ENCODE measurements at regions not wholly inside any gene's neighbourhood (a gene's known extent, or its start where the extent isn't known, plus 50 kb on each side); places are given as distances from the start of the nearest gene placed in this dataset.

DNA sequence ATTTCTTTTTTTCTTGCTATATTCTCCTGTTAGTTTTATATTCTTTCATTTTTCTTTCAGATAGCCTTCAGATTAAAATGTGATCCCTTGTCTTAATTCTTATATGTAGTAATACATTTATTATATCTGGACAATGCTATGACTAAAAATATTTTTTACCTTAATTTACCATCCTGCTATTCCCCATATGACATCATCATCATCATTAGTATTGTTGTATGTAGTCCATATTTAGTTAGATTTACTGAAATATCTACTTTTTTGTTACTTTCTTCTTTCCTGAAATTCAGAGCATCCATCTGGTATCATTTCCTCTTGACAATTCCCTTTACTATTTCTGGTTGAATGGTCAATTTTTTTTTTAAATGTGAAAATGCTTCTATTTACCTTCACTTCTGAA, 951.6 kb upstream of the POU3F3 start:
- Histone ChIP-seq H3K27me3 (ENCODE audit: insufficient read depth, poor library complexity, severe bottlenecking) (no peaks in the 10 kb centered on the region), H3K27ac (replicated peaks) (no peak overlapping the region), H3K4me3 (replicated peaks; ENCODE audit: insufficient read depth, low read length) (no peak overlapping the region)
- DNase-seq (ENCODE audit: low read depth in 1 of 2, low spot score in 1 of 2), result no peak
- no peak for TF ChIP-seq POLR2AphosphoS5 (IDR thresholded peaks at IDR 0.05; ENCODE audit: low read depth)
- no peak for TF ChIP-seq SPI1 (IDR thresholded peaks at IDR 0.05; ENCODE audit: borderline replicate concordance, low read depth)
- TF ChIP-seq, protein P1, sequence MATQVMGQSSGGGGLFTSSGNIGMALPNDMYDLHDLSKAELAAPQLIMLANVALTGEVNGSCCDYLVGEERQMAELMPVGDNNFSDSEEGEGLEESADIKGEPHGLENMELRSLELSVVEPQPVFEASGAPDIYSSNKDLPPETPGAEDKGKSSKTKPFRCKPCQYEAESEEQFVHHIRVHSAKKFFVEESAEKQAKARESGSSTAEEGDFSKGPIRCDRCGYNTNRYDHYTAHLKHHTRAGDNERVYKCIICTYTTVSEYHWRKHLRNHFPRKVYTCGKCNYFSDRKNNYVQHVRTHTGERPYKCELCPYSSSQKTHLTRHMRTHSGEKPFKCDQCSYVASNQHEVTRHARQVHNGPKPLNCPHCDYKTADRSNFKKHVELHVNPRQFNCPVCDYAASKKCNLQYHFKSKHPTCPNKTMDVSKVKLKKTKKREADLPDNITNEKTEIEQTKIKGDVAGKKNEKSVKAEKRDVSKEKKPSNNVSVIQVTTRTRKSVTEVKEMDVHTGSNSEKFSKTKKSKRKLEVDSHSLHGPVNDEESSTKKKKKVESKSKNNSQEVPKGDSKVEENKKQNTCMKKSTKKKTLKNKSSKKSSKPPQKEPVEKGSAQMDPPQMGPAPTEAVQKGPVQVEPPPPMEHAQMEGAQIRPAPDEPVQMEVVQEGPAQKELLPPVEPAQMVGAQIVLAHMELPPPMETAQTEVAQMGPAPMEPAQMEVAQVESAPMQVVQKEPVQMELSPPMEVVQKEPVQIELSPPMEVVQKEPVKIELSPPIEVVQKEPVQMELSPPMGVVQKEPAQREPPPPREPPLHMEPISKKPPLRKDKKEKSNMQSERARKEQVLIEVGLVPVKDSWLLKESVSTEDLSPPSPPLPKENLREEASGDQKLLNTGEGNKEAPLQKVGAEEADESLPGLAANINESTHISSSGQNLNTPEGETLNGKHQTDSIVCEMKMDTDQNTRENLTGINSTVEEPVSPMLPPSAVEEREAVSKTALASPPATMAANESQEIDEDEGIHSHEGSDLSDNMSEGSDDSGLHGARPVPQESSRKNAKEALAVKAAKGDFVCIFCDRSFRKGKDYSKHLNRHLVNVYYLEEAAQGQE (IDR thresholded peaks at IDR 0.05; ENCODE audit: insufficient replicate concordance, low read depth), result no peak
- TF ChIP-seq, protein P2, sequence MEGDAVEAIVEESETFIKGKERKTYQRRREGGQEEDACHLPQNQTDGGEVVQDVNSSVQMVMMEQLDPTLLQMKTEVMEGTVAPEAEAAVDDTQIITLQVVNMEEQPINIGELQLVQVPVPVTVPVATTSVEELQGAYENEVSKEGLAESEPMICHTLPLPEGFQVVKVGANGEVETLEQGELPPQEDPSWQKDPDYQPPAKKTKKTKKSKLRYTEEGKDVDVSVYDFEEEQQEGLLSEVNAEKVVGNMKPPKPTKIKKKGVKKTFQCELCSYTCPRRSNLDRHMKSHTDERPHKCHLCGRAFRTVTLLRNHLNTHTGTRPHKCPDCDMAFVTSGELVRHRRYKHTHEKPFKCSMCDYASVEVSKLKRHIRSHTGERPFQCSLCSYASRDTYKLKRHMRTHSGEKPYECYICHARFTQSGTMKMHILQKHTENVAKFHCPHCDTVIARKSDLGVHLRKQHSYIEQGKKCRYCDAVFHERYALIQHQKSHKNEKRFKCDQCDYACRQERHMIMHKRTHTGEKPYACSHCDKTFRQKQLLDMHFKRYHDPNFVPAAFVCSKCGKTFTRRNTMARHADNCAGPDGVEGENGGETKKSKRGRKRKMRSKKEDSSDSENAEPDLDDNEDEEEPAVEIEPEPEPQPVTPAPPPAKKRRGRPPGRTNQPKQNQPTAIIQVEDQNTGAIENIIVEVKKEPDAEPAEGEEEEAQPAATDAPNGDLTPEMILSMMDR (IDR thresholded peaks at IDR 0.05; ENCODE audit: insufficient read depth, low read length), result no peak
- no peak for TF ChIP-seq GABPA (IDR thresholded peaks at IDR 0.05; ENCODE audit: low read depth)

DNA sequence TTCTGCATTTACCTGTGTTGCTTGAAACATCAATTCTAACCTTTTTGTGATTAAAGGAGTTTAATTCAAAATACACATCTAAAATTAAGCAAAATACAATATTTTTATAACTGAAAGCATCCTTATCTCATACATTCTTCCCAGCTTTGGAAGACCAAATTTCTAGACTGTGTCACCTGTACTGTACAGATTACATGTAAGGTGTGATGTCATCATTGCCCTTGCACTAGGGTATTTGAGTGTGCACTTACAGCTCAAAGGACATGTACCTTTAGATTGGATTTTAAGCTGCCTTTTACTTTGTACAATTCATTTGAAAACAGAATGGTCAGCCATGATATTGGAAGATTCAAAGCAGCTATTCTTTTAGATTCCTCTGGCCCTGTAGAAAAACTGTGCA, 932.8 kb upstream of the POU3F3 start:
- Histone ChIP-seq H3K4me3 (replicated peaks; ENCODE audit: insufficient read depth, low read length) (no peak overlapping the region), H3K27ac (replicated peaks) (no peak overlapping the region), H3K27me3 (ENCODE audit: insufficient read depth, poor library complexity, severe bottlenecking) (no peaks in the 10 kb centered on the region)
- DNase-seq (ENCODE audit: low read depth in 1 of 2, low spot score in 1 of 2), result no peak
- TF ChIP-seq, protein P1 (IDR thresholded peaks at IDR 0.05; ENCODE audit: insufficient replicate concordance, low read depth), result no peak
- TF ChIP-seq POLR2AphosphoS5 (IDR thresholded peaks at IDR 0.05; ENCODE audit: low read depth) (no peak), GABPA (IDR thresholded peaks at IDR 0.05; ENCODE audit: low read depth) (no peak), SPI1 (IDR thresholded peaks at IDR 0.05; ENCODE audit: borderline replicate concordance, low read depth) (no peak)
- TF ChIP-seq, protein P2 (IDR thresholded peaks at IDR 0.05; ENCODE audit: insufficient read depth, low read length), result no peak

DNA sequence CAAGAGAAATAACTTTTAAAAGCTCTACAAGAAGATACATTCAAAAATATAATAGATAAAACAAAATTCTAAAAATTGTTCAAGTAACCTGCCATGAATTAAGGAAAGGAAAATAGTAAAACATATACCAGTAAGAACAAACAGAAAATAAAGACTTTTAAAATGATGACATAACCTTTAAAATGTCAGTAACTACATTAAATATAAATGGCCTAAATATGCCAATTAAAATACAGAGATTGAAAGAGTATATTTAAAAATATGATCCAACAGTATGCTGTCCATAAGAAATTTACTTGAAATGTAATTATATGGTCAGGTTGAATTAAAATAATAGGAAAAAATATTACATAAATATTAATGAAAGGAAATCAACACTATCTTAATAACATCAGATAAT, 911.7 kb upstream of the POU3F3 start:
- Histone ChIP-seq H3K27me3 (ENCODE audit: insufficient read depth, poor library complexity, severe bottlenecking) (no peaks in the 10 kb centered on the region), H3K27ac (replicated peaks) (no peak overlapping the region), H3K4me3 (replicated peaks; ENCODE audit: insufficient read depth, low read length) (no peak overlapping the region)
- no peak for DNase-seq (ENCODE audit: low read depth in 1 of 2, low spot score in 1 of 2)
- TF ChIP-seq GABPA (IDR thresholded peaks at IDR 0.05; ENCODE audit: low read depth), result no peak

DNA sequence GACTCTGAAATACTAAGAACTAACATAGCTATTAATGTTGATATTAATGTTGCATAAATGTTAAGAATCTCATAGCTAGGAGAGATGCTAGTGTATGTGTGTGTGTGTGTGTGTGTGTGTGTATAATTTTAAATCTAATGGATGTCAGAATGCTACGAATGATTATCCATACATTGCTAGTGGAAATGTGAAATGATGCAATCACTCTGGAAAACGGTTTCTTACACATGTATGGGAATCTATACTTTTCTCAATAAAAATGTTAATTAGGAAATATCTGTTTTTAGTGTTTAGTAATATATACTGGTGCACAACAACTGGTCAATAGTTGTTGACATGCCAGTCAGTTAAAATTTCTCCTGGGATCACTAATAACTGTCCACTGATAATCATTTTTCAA, 908.8 kb upstream of the POU3F3 start:
- H3K27ac ChIP-seq (replicated peaks), result no peak overlapping the region
- no peak for DNase-seq (ENCODE audit: low read depth in 1 of 2, low spot score in 1 of 2)
- TF ChIP-seq, protein P1 (IDR thresholded peaks at IDR 0.05; ENCODE audit: insufficient replicate concordance, low read depth), result no peak
- TF ChIP-seq GABPA (IDR thresholded peaks at IDR 0.05; ENCODE audit: low read depth), result no peak
- no peak for TF ChIP-seq SPI1 (IDR thresholded peaks at IDR 0.05; ENCODE audit: borderline replicate concordance, low read depth)
- TF ChIP-seq, protein P2 (IDR thresholded peaks at IDR 0.05; ENCODE audit: insufficient read depth, low read length), result no peak
- TF ChIP-seq POLR2AphosphoS5 (IDR thresholded peaks at IDR 0.05; ENCODE audit: low read depth), result no peak
- H3K27me3 ChIP-seq (ENCODE audit: insufficient read depth, poor library complexity, severe bottlenecking), result no peaks in the 10 kb centered on the region
- no peak overlapping the region for H3K4me3 ChIP-seq (replicated peaks; ENCODE audit: insufficient read depth, low read length)

Measured in HL-60 (cell line).